ENCODE measurements at regions not wholly inside any gene's neighbourhood (a gene's known extent, or its start where the extent isn't known, plus 50 kb on each side); places are given as distances from the start of the nearest gene placed in this dataset.

DNA sequence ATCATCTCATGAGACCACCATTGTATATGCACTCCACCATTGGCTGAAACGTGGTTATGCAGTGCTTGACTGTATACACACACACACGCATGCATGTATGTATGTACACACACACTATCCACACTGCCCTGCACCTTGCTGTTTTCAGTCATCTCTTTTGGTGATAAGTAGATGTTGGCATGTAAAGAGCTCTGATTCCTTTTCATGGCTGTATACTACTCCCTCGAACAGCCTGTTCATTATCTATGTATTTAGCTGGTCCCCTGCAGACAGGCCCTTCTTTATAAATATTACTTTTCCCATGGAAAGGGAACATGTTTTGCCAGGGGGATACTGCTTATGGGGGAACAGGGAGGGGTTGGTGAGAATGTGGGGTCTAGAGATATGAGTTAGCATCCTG, 349.4 kb downstream of the FOXL1 start:
- TF ChIP-seq, protein P1, sequence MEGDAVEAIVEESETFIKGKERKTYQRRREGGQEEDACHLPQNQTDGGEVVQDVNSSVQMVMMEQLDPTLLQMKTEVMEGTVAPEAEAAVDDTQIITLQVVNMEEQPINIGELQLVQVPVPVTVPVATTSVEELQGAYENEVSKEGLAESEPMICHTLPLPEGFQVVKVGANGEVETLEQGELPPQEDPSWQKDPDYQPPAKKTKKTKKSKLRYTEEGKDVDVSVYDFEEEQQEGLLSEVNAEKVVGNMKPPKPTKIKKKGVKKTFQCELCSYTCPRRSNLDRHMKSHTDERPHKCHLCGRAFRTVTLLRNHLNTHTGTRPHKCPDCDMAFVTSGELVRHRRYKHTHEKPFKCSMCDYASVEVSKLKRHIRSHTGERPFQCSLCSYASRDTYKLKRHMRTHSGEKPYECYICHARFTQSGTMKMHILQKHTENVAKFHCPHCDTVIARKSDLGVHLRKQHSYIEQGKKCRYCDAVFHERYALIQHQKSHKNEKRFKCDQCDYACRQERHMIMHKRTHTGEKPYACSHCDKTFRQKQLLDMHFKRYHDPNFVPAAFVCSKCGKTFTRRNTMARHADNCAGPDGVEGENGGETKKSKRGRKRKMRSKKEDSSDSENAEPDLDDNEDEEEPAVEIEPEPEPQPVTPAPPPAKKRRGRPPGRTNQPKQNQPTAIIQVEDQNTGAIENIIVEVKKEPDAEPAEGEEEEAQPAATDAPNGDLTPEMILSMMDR (conservative IDR thresholded peaks at IDR 0.05): no peak
- Histone ChIP-seq H3K27ac (ENCODE audit: low read depth, low read length) (no peak overlapping the region), H3K9me3 (ENCODE audit: control insufficient read depth, low read length) (peaks cover 9% of the 10 kb centered on the region), H3K27me3 (ENCODE audit: control insufficient read depth, insufficient read depth, low read length, poor library complexity, severe bottlenecking) (no peaks in the 10 kb centered on the region), H3K36me3 (ENCODE audit: control insufficient read depth, insufficient read depth, low read length) (no peaks in the 10 kb centered on the region), H3K4me1 (ENCODE audit: control insufficient read depth, insufficient read depth, low read length) (peaks cover 4% of the 10 kb centered on the region), H3K4me3 (ENCODE audit: low read length) (no peak overlapping the region), H3K9ac (ENCODE audit: extremely low read depth, low read length, poor library complexity, severe bottlenecking) (no peak overlapping the region)
- Mint-ChIP-seq H3K27me3 (ENCODE audit: insufficient read depth) (peaks cover 7% of the 10 kb centered on the region), H3K27ac (no peak overlapping the region), H3K36me3 (ENCODE audit: low read depth) (no peaks in the 10 kb centered on the region), H3K4me3 (no peak overlapping the region), H3K4me1 (peaks cover 5% of the 10 kb centered on the region), H3K9me3 (no peaks in the 10 kb centered on the region)
- WGBS, 2 experiments (ENCODE audit: insufficient coverage in 1 of 2, insufficient read length in 1 of 2): 98% methylated on average over 2 of the region's 3 CpGs; no CpG with 5 or more reads in 1 of the 2 experiments
- DNase-seq: no peak

DNA sequence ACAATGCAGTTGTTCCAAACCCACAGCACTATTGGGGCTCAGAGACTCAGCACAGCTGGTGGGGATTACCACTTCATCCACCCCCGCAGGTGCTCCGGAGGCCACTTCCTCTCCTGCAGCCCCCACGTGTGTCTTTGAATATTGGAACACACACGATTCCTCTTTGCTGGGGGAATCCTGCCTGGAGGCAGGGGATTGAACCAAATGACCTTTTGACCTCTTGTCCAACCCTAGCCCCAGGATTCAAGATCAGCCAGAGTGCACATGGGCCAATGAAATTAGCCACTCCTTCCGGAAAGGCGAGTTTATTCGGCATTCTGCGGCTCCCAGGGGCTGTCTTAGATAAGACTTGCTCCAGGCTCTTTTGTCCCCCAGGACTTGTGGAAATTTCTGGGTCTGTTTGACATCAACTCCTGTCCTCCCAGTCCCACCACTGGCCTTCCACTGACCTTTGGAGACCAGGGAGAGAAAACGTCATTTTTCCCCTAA, 350.2 kb downstream of the FOXL1 start:
- Histone ChIP-seq H3K4me3 (ENCODE audit: low read length) (no peak overlapping the region), H3K4me1 (ENCODE audit: control insufficient read depth, insufficient read depth, low read length) (peaks cover 4% of the 10 kb centered on the region), H3K9ac (ENCODE audit: extremely low read depth, low read length, poor library complexity, severe bottlenecking) (no peak overlapping the region), H3K9me3 (ENCODE audit: control insufficient read depth, low read length) (peaks cover 11% of the 10 kb centered on the region), H3K36me3 (ENCODE audit: control insufficient read depth, insufficient read depth, low read length) (no peaks in the 10 kb centered on the region), H3K27me3 (ENCODE audit: control insufficient read depth, insufficient read depth, low read length, poor library complexity, severe bottlenecking) (no peaks in the 10 kb centered on the region), H3K27ac (ENCODE audit: low read depth, low read length) (no peak overlapping the region)
- no peaks in the 10 kb centered on the region for H3K36me3 Mint-ChIP-seq (ENCODE audit: low read depth)
- WGBS, 2 experiments (ENCODE audit: insufficient coverage in 1 of 2, insufficient read length in 1 of 2): 83 to 90% methylated on average over 9 of the region's 9 CpGs
- no peak overlapping the region for H3K4me3 Mint-ChIP-seq
- H3K4me1 Mint-ChIP-seq: peaks cover 5% of the 10 kb centered on the region
- TF ChIP-seq, protein P1 (conservative IDR thresholded peaks at IDR 0.05): no peak
- no peak for DNase-seq
- H3K27ac Mint-ChIP-seq: peak overlapping the region; percentile 79
- peaks cover 7% of the 10 kb centered on the region for H3K27me3 Mint-ChIP-seq (ENCODE audit: insufficient read depth)
- H3K9me3 Mint-ChIP-seq: no peaks in the 10 kb centered on the region

DNA sequence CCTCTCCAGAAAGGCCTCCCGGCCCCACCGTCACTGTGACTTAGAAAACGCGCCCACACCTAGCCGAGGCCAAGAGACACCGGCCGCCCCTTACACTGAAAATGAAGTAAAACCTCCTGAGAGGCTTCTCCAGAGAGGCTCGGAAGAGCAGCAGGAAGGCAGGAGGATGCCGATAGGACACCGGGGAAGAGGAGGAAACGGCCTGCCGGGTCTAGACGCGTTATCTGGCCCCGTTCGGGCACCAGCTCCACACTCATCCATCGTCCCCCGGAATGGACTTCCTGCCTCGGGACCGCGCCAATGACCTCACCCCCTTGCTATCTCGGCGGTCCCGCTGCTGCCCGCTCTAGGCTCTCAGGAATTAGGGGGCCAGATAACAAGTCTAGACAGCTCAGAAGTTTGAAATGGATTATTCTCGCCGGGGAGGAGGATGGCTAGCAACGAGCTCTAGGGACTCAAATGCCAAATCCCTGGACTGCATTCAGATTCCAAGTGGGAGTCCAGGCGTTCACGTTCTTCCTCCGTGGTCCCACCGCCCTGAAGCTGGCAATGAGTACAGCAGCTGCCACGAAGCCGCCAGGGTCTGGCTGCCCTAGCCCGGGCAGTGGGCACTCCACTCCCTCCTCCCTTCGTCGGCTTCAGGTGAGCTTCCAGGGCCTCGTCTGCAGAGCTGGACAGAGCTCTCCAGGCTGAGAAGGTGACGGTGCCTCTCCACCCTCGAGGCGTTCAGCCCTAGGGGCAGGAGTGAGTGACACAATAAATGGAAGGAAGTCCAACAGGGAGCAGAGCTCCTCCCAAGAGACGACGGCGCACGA, 350.9 kb downstream of the FOXL1 start:
- WGBS, 2 experiments (ENCODE audit: insufficient coverage in 1 of 2, insufficient read length in 1 of 2): 79 to 85% methylated on average over 30 to 45 of the region's 45 CpGs
- Histone ChIP-seq H3K27ac (ENCODE audit: low read depth, low read length) (peak overlapping the region; percentile 42), H3K4me3 (ENCODE audit: low read length) (no peak overlapping the region), H3K9ac (ENCODE audit: extremely low read depth, low read length, poor library complexity, severe bottlenecking) (no peak overlapping the region), H3K4me1 (ENCODE audit: control insufficient read depth, insufficient read depth, low read length) (peaks cover 4% of the 10 kb centered on the region), H3K36me3 (ENCODE audit: control insufficient read depth, insufficient read depth, low read length) (no peaks in the 10 kb centered on the region), H3K27me3 (ENCODE audit: control insufficient read depth, insufficient read depth, low read length, poor library complexity, severe bottlenecking) (no peaks in the 10 kb centered on the region), H3K9me3 (ENCODE audit: control insufficient read depth, low read length) (peaks cover 11% of the 10 kb centered on the region)
- no peak overlapping the region for H3K4me3 Mint-ChIP-seq
- no peaks in the 10 kb centered on the region for H3K9me3 Mint-ChIP-seq
- TF ChIP-seq, protein P1 (conservative IDR thresholded peaks at IDR 0.05): no peak
- H3K27me3 Mint-ChIP-seq (ENCODE audit: insufficient read depth): peaks cover 6% of the 10 kb centered on the region
- DNase-seq: no peak
- peaks cover 5% of the 10 kb centered on the region for H3K4me1 Mint-ChIP-seq
- no peaks in the 10 kb centered on the region for H3K36me3 Mint-ChIP-seq (ENCODE audit: low read depth)
- H3K27ac Mint-ChIP-seq: peak overlapping the region; percentile 79

Data from endodermal cell (in vitro differentiated cells).